ENCODE measurements at regions not wholly inside any gene's neighbourhood (a gene's known extent, or its start where the extent isn't known, plus 50 kb on each side); places are given as distances from the start of the nearest gene placed in this dataset.
"Not testable (repeated sequence)": the region's sequence is repeated elsewhere in the genome, so short reads cannot be mapped to it uniquely, and the experiment has no call there.

GRCh38 chr2:220585241-220585640 is 957.8 kb downstream of the SLC4A3 start:
- no peak for FAIRE-seq

GRCh38 chr2:220586980-220587530 is 959.6 kb downstream of the SLC4A3 start:
- FAIRE-seq, result no peak

- FAIRE-seq, result no peak
Measured at GRCh38 chr2:220588148-220588547, 960.7 kb downstream of the SLC4A3 start.

- FAIRE-seq, result no peak
Measured at GRCh38 chr2:220590476-220590875, 963.0 kb downstream of the SLC4A3 start.

- FAIRE-seq, result no peak
Measured at GRCh38 chr2:220593526-220593925, 966.1 kb downstream of the SLC4A3 start.

- FAIRE-seq, result no peak
Measured at GRCh38 chr2:220601674-220602073, 970.4 kb downstream of the EPHA4 start.

- not testable (repeated sequence) for FAIRE-seq
Measured at GRCh38 chr2:220613004-220613403, 959.1 kb downstream of the EPHA4 start.

GRCh38 chr2:220614064-220614463 is 958.0 kb downstream of the EPHA4 start:
- FAIRE-seq, result no peak

- no peak for FAIRE-seq
Measured at GRCh38 chr2:220619525-220620220, 952.4 kb downstream of the EPHA4 start.

GRCh38 chr2:220626603-220627002 is 945.5 kb downstream of the EPHA4 start:
- FAIRE-seq, result no peak

- FAIRE-seq, result no peak
Measured at GRCh38 chr2:220628252-220628651, 943.9 kb downstream of the EPHA4 start.

GRCh38 chr2:220641137-220641536 is 931.0 kb downstream of the EPHA4 start:
- FAIRE-seq, result no peak

- no peak for FAIRE-seq
Measured at GRCh38 chr2:220646424-220646823, 925.7 kb downstream of the EPHA4 start.

GRCh38 chr2:220648628-220649027 is 923.5 kb downstream of the EPHA4 start:
- no peak for FAIRE-seq

GRCh38 chr2:220653776-220654175 is 918.3 kb downstream of the EPHA4 start:
- no peak for FAIRE-seq

- FAIRE-seq, result no peak
Measured at GRCh38 chr2:220654322-220654721, 917.8 kb downstream of the EPHA4 start.

- no peak for FAIRE-seq
Measured at GRCh38 chr2:220660277-220661145, 911.6 kb downstream of the EPHA4 start.

GRCh38 chr2:220662431-220662830 is 909.7 kb downstream of the EPHA4 start:
- no peak for FAIRE-seq

GRCh38 chr2:220663065-220663464 is 909.0 kb downstream of the EPHA4 start:
- FAIRE-seq, result no peak

- FAIRE-seq, result no peak
Measured at GRCh38 chr2:220664272-220665107, 907.6 kb downstream of the EPHA4 start.

GRCh38 chr2:220665108-220665471 is 907.0 kb downstream of the EPHA4 start:
- FAIRE-seq, result no peak

GRCh38 chr2:220669324-220669723 is 902.8 kb downstream of the EPHA4 start:
- no peak for FAIRE-seq

- no peak for FAIRE-seq
Measured at GRCh38 chr2:220670511-220670910, 901.6 kb downstream of the EPHA4 start.
